GM12865 (cell line): ENCODE measurements at regions not wholly inside any gene's neighbourhood (a gene's known extent, or its start where the extent isn't known, plus 50 kb on each side); places are given as distances from the start of the nearest gene placed in this dataset.

Source experiments
- DNase-seq: peaks from one replicate; pipeline ENCODE4 v3.0.0; 2010; ENCODE audit warnings: low read depth
- H3K4me3 ChIP-seq: 2 replicates; pipeline ENCODE4 v1.5.1; 2011; ENCODE audit warnings: mild to moderate bottlenecking, low read depth, low read length, control low read depth
- CTCF ChIP-seq: IDR thresholded peaks from 2 replicates; pipeline ENCODE4 v1.5.1; 2011; ENCODE audit warnings: low read length, control low read depth, low read depth, inconsistent platforms; ENCODE audit not compliant: insufficient read depth; ENCODE audit errors: missing control alignments

- DNase-seq = no peak
- no peak for TF ChIP-seq CTCF
- H3K4me3 ChIP-seq = no peak overlapping the region
Observed at GRCh38 chr9:87063871-87064270, 116.6 kb upstream of the GAS1 start.

GRCh38 chr9:87064311-87064710 lies 117.0 kb upstream of the GAS1 start:
- no peak for DNase-seq
- no peak for TF ChIP-seq CTCF
- no peak overlapping the region for H3K4me3 ChIP-seq

GRCh38 chr9:87065981-87066380 lies 118.7 kb upstream of the GAS1 start:
- no peak overlapping the region for H3K4me3 ChIP-seq
- TF ChIP-seq CTCF = no peak
- no peak for DNase-seq

GRCh38 chr9:87067426-87067825 lies 120.1 kb upstream of the GAS1 start:
- no peak for TF ChIP-seq CTCF
- no peak overlapping the region for H3K4me3 ChIP-seq
- DNase-seq = no peak

GRCh38 chr9:87068177-87068840 lies 121.0 kb upstream of the GAS1 start:
- no peak for TF ChIP-seq CTCF
- H3K4me3 ChIP-seq = no peak overlapping the region
- DNase-seq = no peak

GRCh38 chr9:87069690-87070089 lies 122.4 kb upstream of the GAS1 start:
- no peak overlapping the region for H3K4me3 ChIP-seq
- no peak for DNase-seq

More at GRCh38 chr9:87069690-87070089, 122.4 kb upstream of the GAS1 start:
- TF ChIP-seq CTCF = no peak
